Loucy (cell line): ENCODE measurements at regions not wholly inside any gene's neighbourhood (a gene's known extent, or its start where the extent isn't known, plus 50 kb on each side); places are given as distances from the start of the nearest gene placed in this dataset.

ENCODE experiments used
- CTCF ChIP-seq: fragments of 200-600 bp; sonication (generic); conservative IDR thresholded peaks from 2 replicates; pipeline ENCODE4 v1.5.1; 2014; ENCODE audit warnings: mild to moderate bottlenecking, antibody characterized with exemption, low read length
- EZH2phosphoT487 ChIP-seq: fragments of 200-600 bp; IDR thresholded peaks from 2 replicates; pipeline ENCODE4 v1.6.1; 2018; ENCODE audit warnings: antibody characterized with exemption, mild to moderate bottlenecking, moderate library complexity, borderline replicate concordance

GRCh38 chr17:73729101-73729500, 84.9 kb upstream of the SDK2 start:
- TF ChIP-seq CTCF: no peak
- no peak for TF ChIP-seq EZH2phosphoT487
